Panc1 (cell line): ENCODE measurements at regions not wholly inside any gene's neighbourhood (a gene's known extent, or its start where the extent isn't known, plus 50 kb on each side); places are given as distances from the start of the nearest gene placed in this dataset.

ENCODE experiments used
- ATAC-seq: fragments of 200-7000 bp; cut with Tn5 transposase; 2 replicates; pipeline ENCODE4 v1.9.1; 2020; ENCODE audit warnings: mild to moderate bottlenecking, moderate library complexity
- BruUV-seq: library from RNA; stranded (reverse); fragments of 400-500 nt; replicated peaks from 2 replicates; lab custom pipeline; 2021; lab: Mats Ljungman, UMichigan
- CTCF ChIA-PET: fragments of 300-600 bp; sonication (Branson Sonifier 250); formaldehyde crosslinking; loops from one replicate; lab custom pipeline; 2022; ENCODE audit warnings: antibody characterized with exemption; lab: Charles Lee
- POLR2A ChIA-PET: fragments of 300-600 bp; sonication (Branson Sonifier 250); formaldehyde crosslinking; loops from one replicate; lab custom pipeline; 2022; ENCODE audit warnings: antibody characterized with exemption; lab: Charles Lee
- DNase-seq: peaks from one replicate; pipeline ENCODE4 v3.0.0-alpha.2; 2010; ENCODE audit warnings: low read depth, low spot score
- H3K27ac ChIP-seq: 2 replicates; pipeline ENCODE4 v1.5.1; 2011; ENCODE audit warnings: mild to moderate bottlenecking, low read length, inconsistent platforms
- H3K27me3 ChIP-seq: fragments of 200-500 bp; sonication (Bioruptor generic); 2 replicates; pipeline ENCODE4 v1.6.0; 2014; ENCODE audit warnings: low read length, inconsistent platforms; ENCODE audit not compliant: control insufficient read depth, insufficient read depth
- H3K36me3 ChIP-seq: fragments of 200-500 bp; sonication (Bioruptor generic); 2 replicates; pipeline ENCODE4 v1.5.1; 2014; ENCODE audit warnings: inconsistent platforms, mild to moderate bottlenecking, low read length, moderate library complexity; ENCODE audit not compliant: control insufficient read depth, insufficient read depth
- H3K4me1 ChIP-seq: 2 replicates; pipeline ENCODE4 v1.5.1; 2011; ENCODE audit warnings: inconsistent platforms, mild to moderate bottlenecking, low read length, moderate library complexity; ENCODE audit not compliant: control insufficient read depth, insufficient read depth
- H3K4me3 ChIP-seq, 2 experiments: 2 replicates each; pipeline ENCODE4 v1.5.1; 2011 to 2012; ENCODE audit warnings: low read depth in 2 of 2, low read length in 2 of 2, mild to moderate bottlenecking in 2 of 2, inconsistent platforms in 1 of 2, moderate library complexity in 1 of 2
- H3K9me3 ChIP-seq: fragments of 200-500 bp; sonication (Bioruptor generic); 2 replicates; pipeline ENCODE4 v1.5.1; 2014; ENCODE audit warnings: low read depth, mild to moderate bottlenecking, inconsistent platforms, low read length, moderate library complexity; ENCODE audit not compliant: control insufficient read depth, insufficient read depth
- CTCF ChIP-seq: fragments of 450-650 bp; IDR thresholded peaks from 2 replicates; pipeline ENCODE4 v1.5.1; 2017; ENCODE audit warnings: mild to moderate bottlenecking
- POLR2AphosphoS5 ChIP-seq: IDR thresholded peaks from 2 replicates; pipeline ENCODE4 v1.6.1; 2012; ENCODE audit warnings: mild to moderate bottlenecking, low read depth, low read length, moderate library complexity
- REST ChIP-seq, 2 experiments: IDR thresholded peaks; 2 replicates each; pipeline ENCODE4 v1.6.1; 2011 to 2012; ENCODE audit warnings: low read depth in 2 of 2, control low read depth in 1 of 2, low read length in 1 of 2, mild to moderate bottlenecking in 1 of 2, moderate library complexity in 1 of 2; ENCODE audit not compliant: insufficient read depth in 1 of 2
- SIN3A ChIP-seq: IDR thresholded peaks from 2 replicates; pipeline ENCODE4 v1.6.1; 2012; ENCODE audit warnings: low read depth, mild to moderate bottlenecking, low read length, moderate library complexity, borderline replicate concordance; ENCODE audit not compliant: insufficient read depth
- TCF7L2 ChIP-seq: IDR thresholded peaks from 2 replicates; pipeline ENCODE4 v1.6.1; 2011; ENCODE audit warnings: mild to moderate bottlenecking, low read depth, low read length, inconsistent platforms
- in situ Hi-C: cut with HindIII; loops from 2 replicates; pipeline ENCODE4 v1.10.0; 2016; ENCODE audit warnings: low sequenced_read_pairs, low pct_unique_long_range_greater_than_20kb
- intact Hi-C: fragments of 100-400 bp; cut with micrococcal nuclease; formaldehyde crosslinking; loops from one replicate; pipeline ENCODE4 v1.10.0; 2022; ENCODE audit not compliant: unreplicated experiment

- ChIA-PET CTCF (no interaction called here), POLR2A (no interaction called here)
- no peaks in the 10 kb centered on the region for H3K4me1 ChIP-seq
- no peaks in the 10 kb centered on the region for H3K9me3 ChIP-seq
- ATAC-seq (no peak), DNase-seq (no peak)
- BruUV-seq, result no TSS peak
- H3K36me3 ChIP-seq, result no peaks in the 10 kb centered on the region
- H3K27me3 ChIP-seq, result no peaks in the 10 kb centered on the region
- in situ Hi-C loops (no loop called here), intact Hi-C loops (no loop called here)
- TF ChIP-seq CTCF (no peak), TCF7L2 (no peak), SIN3A (no peak), POLR2AphosphoS5 (no peak), REST (IDR thresholded peaks at IDR 0.05; ENCODE audit: insufficient read depth in 1 of 2, low read depth in 2 of 2, low read length in 1 of 2) (no peak)
- H3K4me3 ChIP-seq, result no peak overlapping the region
- H3K27ac ChIP-seq, result no peak overlapping the region
Observed at GRCh38 chr18:37669991-37670534, 104.5 kb upstream of the CELF4 start.

GRCh38 chr18:37668971-37669747, 103.6 kb upstream of the CELF4 start:
- in situ Hi-C loops (no loop called here), intact Hi-C loops (no loop called here)
- no peak overlapping the region for H3K27ac ChIP-seq
- DNase-seq (no peak), ATAC-seq (no peak)
- H3K27me3 ChIP-seq, result no peaks in the 10 kb centered on the region
- no peaks in the 10 kb centered on the region for H3K36me3 ChIP-seq
- H3K4me1 ChIP-seq, result no peaks in the 10 kb centered on the region
- no TSS peak for BruUV-seq
- POLR2A ChIA-PET, result no interaction called here
- TF ChIP-seq TCF7L2 (no peak), SIN3A (no peak), REST (IDR thresholded peaks at IDR 0.05; ENCODE audit: insufficient read depth in 1 of 2, low read depth in 2 of 2, low read length in 1 of 2) (no peak), CTCF (no peak), POLR2AphosphoS5 (no peak)
- no peaks in the 10 kb centered on the region for H3K9me3 ChIP-seq
- no peak overlapping the region for H3K4me3 ChIP-seq
- CTCF ChIA-PET, result no interaction called here
